CD14-positive monocyte (primary cell): ENCODE measurements at regions not wholly inside any gene's neighbourhood (a gene's known extent, or its start where the extent isn't known, plus 50 kb on each side); places are given as distances from the start of the nearest gene placed in this dataset.

Source experiments
- DNase-seq, 3 donors: peaks; one replicate each; pipeline ENCODE4 v3.0.0-alpha.2; 2011 to 2022
- H2AFZ ChIP-seq: 2 replicates; pipeline ENCODE4 v1.6.0; 2012; ENCODE audit warnings: mild to moderate bottlenecking, low read depth, low read length, inconsistent platforms; ENCODE audit not compliant: insufficient read depth, poor library complexity, severe bottlenecking
- H3K27ac ChIP-seq, 2 donors: 1 replicate in 1 of 2; 2 replicates in 1 of 2; pipeline ENCODE4 v1.5.1; 2012 to 2013; ENCODE audit warnings: low read length in 2 of 2, control low read depth in 1 of 2, inconsistent platforms in 1 of 2, low read depth in 1 of 2, mild to moderate bottlenecking in 1 of 2
- H3K27me3 ChIP-seq, 2 donors: one replicate each; pipeline versions ENCODE4 v1.6.0 to v1.6.1; 2011 to 2013; ENCODE audit warnings: low read length in 2 of 2; ENCODE audit not compliant: control insufficient read depth in 2 of 2, insufficient read depth in 2 of 2
- H3K36me3 ChIP-seq, 2 donors: replicated peaks in 1 of 2; 1 replicate in 1 of 2; 2 replicates in 1 of 2; pipeline versions ENCODE4 v1.5.1 to v1.6.1; 2012 to 2013; ENCODE audit warnings: low read length in 2 of 2, control low read depth in 1 of 2, inconsistent platforms in 1 of 2, mild to moderate bottlenecking in 1 of 2; ENCODE audit not compliant: insufficient read depth in 2 of 2, control insufficient read depth in 1 of 2
- H3K4me1 ChIP-seq, 2 donors: 1 replicate in 1 of 2; 2 replicates in 1 of 2; pipeline versions ENCODE4 v1.5.1 to v1.6.1; 2012 to 2013; ENCODE audit warnings: low read length in 2 of 2, control low read depth in 1 of 2, inconsistent platforms in 1 of 2, mild to moderate bottlenecking in 1 of 2, moderate library complexity in 1 of 2; ENCODE audit not compliant: insufficient read depth in 2 of 2, control insufficient read depth in 1 of 2
- H3K4me2 ChIP-seq: replicated peaks from 2 replicates; pipeline ENCODE3; 2012; ENCODE audit warnings: low read length, moderate library complexity, mild to moderate bottlenecking; ENCODE audit not compliant: poor library complexity, severe bottlenecking; ENCODE audit errors: extremely low read depth
- H3K4me3 ChIP-seq, 3 experiments: fragments of 200-600 bp in 1 of 3; sonication (generic) in 1 of 3; replicated peaks in 1 of 3; 1 replicate in 2 of 3; 2 replicates in 1 of 3; pipeline ENCODE4 v1.5.1; 2011 to 2013; ENCODE audit warnings: low read length in 3 of 3, mild to moderate bottlenecking in 3 of 3, control low read depth in 2 of 3, low read depth in 2 of 3, inconsistent platforms in 1 of 3, moderate library complexity in 1 of 3
- H3K79me2 ChIP-seq: 2 replicates; pipeline ENCODE4 v1.6.0; 2012; ENCODE audit warnings: mild to moderate bottlenecking, control low read depth, inconsistent platforms, low read length, moderate library complexity; ENCODE audit not compliant: insufficient read depth
- H3K9ac ChIP-seq: 2 replicates; pipeline ENCODE4 v1.6.0; 2017; ENCODE audit warnings: low read length, mild to moderate bottlenecking; ENCODE audit not compliant: insufficient read depth, poor library complexity, severe bottlenecking
- H3K9me3 ChIP-seq, 2 donors: replicated peaks in 1 of 2; 1 replicate in 1 of 2; 2 replicates in 1 of 2; pipeline versions ENCODE4 v1.5.1 to v1.6.1; 2012 to 2013; ENCODE audit warnings: low read length in 2 of 2, control low read depth in 1 of 2; ENCODE audit not compliant: control insufficient read depth in 1 of 2, insufficient read depth in 1 of 2
- H4K20me1 ChIP-seq: 2 replicates; pipeline ENCODE4 v1.6.0; 2012; ENCODE audit warnings: mild to moderate bottlenecking, low read length, control low read depth, moderate library complexity; ENCODE audit not compliant: insufficient read depth
- H3K27ac Mint-ChIP-seq, 7 donors: one replicate each; pipeline ENCODE4 v1.8.0; 2020; ENCODE audit warnings: mild to moderate bottlenecking in 7 of 7, mixed read lengths in 7 of 7, moderate library complexity in 6 of 7, inconsistent platforms in 2 of 7
- H3K27me3 Mint-ChIP-seq, 3 donors: one replicate each; pipeline ENCODE4 v1.8.0; 2021 to 2022; ENCODE audit warnings: low read depth in 3 of 3, mild to moderate bottlenecking in 3 of 3, mixed read lengths in 3 of 3, moderate library complexity in 3 of 3, inconsistent platforms in 1 of 3
- H3K36me3 Mint-ChIP-seq, 2 donors: one replicate each; pipeline ENCODE4 v1.8.0; 2020; ENCODE audit warnings: mixed read lengths in 2 of 2, inconsistent platforms in 1 of 2, mild to moderate bottlenecking in 1 of 2
- H3K4me1 Mint-ChIP-seq: one replicate; pipeline ENCODE4 v1.8.0; 2020; ENCODE audit warnings: mild to moderate bottlenecking, mixed read lengths
- H3K4me3 Mint-ChIP-seq, 2 donors: one replicate each; pipeline ENCODE4 v1.8.0; 2020; ENCODE audit warnings: mild to moderate bottlenecking in 2 of 2, mixed read lengths in 2 of 2, moderate library complexity in 1 of 2
- H3K9me3 Mint-ChIP-seq, 7 donors: one replicate each; pipeline ENCODE4 v1.8.0; 2020 to 2022; ENCODE audit warnings: mixed read lengths in 7 of 7, mild to moderate bottlenecking in 6 of 7, moderate library complexity in 6 of 7, inconsistent platforms in 2 of 7
- WGBS: methylation state at CpG from one replicate; pipeline ENCODE4 v1.1.5; 2013; ENCODE audit warnings: missing lambda C conversion rate; ENCODE audit not compliant: insufficient coverage; 5-methylcytosine and 5-hydroxymethylcytosine counted together
- intact Hi-C, 2 donors: fragments of 100-400 bp; cut with micrococcal nuclease; formaldehyde crosslinking; loops; one replicate each; pipeline versions ENCODE4 v1.15.0 to v1.15.1; 2023
- TF ChIP-seq, protein P1 (sequence below): fragments of 200-600 bp; IDR thresholded peaks from one replicate; pipeline ENCODE4 v1.8.0; 2022; ENCODE audit warnings: antibody characterized with exemption, mild to moderate bottlenecking

DNA sequence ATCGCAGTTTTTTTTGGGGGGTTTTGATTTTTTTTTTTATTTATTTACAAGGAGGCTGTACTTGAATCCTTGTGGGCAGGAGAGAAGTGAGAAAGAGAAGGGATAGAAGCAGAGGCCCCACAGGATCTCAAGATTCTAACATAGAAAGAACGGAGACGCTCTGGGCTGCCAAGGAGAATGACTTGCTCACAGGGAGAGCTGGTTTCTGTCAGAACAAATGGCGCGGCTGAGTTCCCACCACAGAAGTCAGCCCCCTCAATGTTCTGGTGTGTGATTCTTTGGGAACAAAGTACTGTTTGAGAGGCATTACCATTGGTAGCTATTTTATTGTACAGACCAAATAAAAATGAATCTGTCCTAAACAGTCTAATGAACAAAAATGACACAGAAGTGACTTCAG is 80.6 kb downstream of the ATXN3L start:
- H3K4me1 Mint-ChIP-seq: peaks cover 2% of the 10 kb centered on the region
- TF ChIP-seq, protein P1, sequence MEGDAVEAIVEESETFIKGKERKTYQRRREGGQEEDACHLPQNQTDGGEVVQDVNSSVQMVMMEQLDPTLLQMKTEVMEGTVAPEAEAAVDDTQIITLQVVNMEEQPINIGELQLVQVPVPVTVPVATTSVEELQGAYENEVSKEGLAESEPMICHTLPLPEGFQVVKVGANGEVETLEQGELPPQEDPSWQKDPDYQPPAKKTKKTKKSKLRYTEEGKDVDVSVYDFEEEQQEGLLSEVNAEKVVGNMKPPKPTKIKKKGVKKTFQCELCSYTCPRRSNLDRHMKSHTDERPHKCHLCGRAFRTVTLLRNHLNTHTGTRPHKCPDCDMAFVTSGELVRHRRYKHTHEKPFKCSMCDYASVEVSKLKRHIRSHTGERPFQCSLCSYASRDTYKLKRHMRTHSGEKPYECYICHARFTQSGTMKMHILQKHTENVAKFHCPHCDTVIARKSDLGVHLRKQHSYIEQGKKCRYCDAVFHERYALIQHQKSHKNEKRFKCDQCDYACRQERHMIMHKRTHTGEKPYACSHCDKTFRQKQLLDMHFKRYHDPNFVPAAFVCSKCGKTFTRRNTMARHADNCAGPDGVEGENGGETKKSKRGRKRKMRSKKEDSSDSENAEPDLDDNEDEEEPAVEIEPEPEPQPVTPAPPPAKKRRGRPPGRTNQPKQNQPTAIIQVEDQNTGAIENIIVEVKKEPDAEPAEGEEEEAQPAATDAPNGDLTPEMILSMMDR: no peak
- no peaks in the 10 kb centered on the region for H3K36me3 ChIP-seq
- H2AFZ ChIP-seq: no peak overlapping the region
- H3K4me3 ChIP-seq: no peak overlapping the region
- no peaks in the 10 kb centered on the region for H3K4me1 ChIP-seq
- intact Hi-C loops: no loop called here
- peaks cover 0 to 50% (median 2%) of the 10 kb centered on the region in 3 donors for H3K27me3 Mint-ChIP-seq
- no peak overlapping the region for H3K27ac ChIP-seq
- no peak overlapping the region for H3K27ac Mint-ChIP-seq
- DNase-seq: no peak
- WGBS: no CpG with 5 or more reads among the region's 5 CpGs
- no peaks in the 10 kb centered on the region for H4K20me1 ChIP-seq
- no peaks in the 10 kb centered on the region for H3K79me2 ChIP-seq
- H3K9me3 ChIP-seq: no peaks in the 10 kb centered on the region
- no peak overlapping the region for H3K9ac ChIP-seq
- no peaks in the 10 kb centered on the region for H3K36me3 Mint-ChIP-seq
- H3K27me3 ChIP-seq: peaks cover 0 to 31% of the 10 kb centered on the region in 2 donors
- no peak overlapping the region for H3K4me2 ChIP-seq
- peaks cover 0 to 2% (median 0%) of the 10 kb centered on the region in 7 donors for H3K9me3 Mint-ChIP-seq
- H3K4me3 Mint-ChIP-seq: no peak overlapping the region

DNA sequence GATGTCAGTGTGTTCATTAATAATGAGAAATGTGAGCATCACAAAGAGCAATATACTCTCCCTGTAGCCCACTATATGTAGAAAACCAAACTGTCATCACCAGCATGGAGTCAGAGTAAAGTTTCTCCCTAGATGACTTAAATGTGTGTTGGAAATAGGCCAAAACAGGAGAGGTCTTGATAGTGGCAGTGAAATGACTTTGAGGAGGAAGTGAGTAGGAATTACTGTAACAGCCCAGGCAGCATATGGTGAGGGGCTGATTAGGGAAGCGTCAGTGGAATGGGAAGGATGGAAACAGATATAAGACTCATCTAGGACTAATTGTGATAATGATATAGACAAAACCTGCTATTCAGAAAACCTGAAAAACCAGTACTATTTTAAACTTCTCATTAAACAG is 83.9 kb downstream of the ATXN3L start:
- no peak overlapping the region for H3K27ac ChIP-seq
- peaks cover 0 to 45% (median 2%) of the 10 kb centered on the region in 3 donors for H3K27me3 Mint-ChIP-seq
- no peaks in the 10 kb centered on the region for H3K9me3 ChIP-seq
- H2AFZ ChIP-seq: no peak overlapping the region
- H3K27me3 ChIP-seq: peaks cover 0 to 42% of the 10 kb centered on the region in 2 donors
- H3K4me1 ChIP-seq: no peaks in the 10 kb centered on the region
- H3K9me3 Mint-ChIP-seq: peaks cover 0 to 3% (median 0%) of the 10 kb centered on the region in 7 donors
- H3K27ac Mint-ChIP-seq: no peak overlapping the region
- H3K4me3 Mint-ChIP-seq: no peak overlapping the region
- no peaks in the 10 kb centered on the region for H4K20me1 ChIP-seq
- H3K9ac ChIP-seq: no peak overlapping the region
- no peaks in the 10 kb centered on the region for H3K36me3 Mint-ChIP-seq
- no CpG with 5 or more reads among the region's 1 CpG for WGBS
- intact Hi-C loops: no loop called here
- no peak overlapping the region for H3K4me2 ChIP-seq
- H3K4me3 ChIP-seq: no peak overlapping the region
- no peaks in the 10 kb centered on the region for H3K79me2 ChIP-seq
- TF ChIP-seq, protein P1: no peak
- DNase-seq: peak in 1 of 3 donors; percentile 3
- H3K4me1 Mint-ChIP-seq: peaks cover 3% of the 10 kb centered on the region
- H3K36me3 ChIP-seq: no peaks in the 10 kb centered on the region
